ENCODE measurements at regions not wholly inside any gene's neighbourhood (a gene's known extent, or its start where the extent isn't known, plus 50 kb on each side); places are given as distances from the start of the nearest gene placed in this dataset.

GRCh38 chr5:104815212-104815611 is 1252.6 kb upstream of the NUDT12 start:
- H3K27me3 Mint-ChIP-seq: no peaks in the 10 kb centered on the region
- Histone ChIP-seq H2AFZ (ENCODE audit: insufficient read depth, low read depth, low read length, poor library complexity, severe bottlenecking) (no peak overlapping the region), H3K27ac (ENCODE audit: low read length in 2 of 2) (no peak overlapping the region), H3K9ac (ENCODE audit: low read length) (no peak overlapping the region), H4K20me1 (ENCODE audit: control insufficient read depth, insufficient read depth, low read length, poor library complexity, severe bottlenecking) (no peaks in the 10 kb centered on the region), H3K27me3 (replicated peaks in 1 of 4; ENCODE audit: control extremely low read depth in 1 of 4, control insufficient read depth in 3 of 4, insufficient read depth in 4 of 4, low read length in 3 of 4) (no peaks in the 10 kb centered on the region), H3K36me3 (replicated peaks in 1 of 2; ENCODE audit: control extremely low read depth in 1 of 2, control insufficient read depth in 1 of 2, extremely low read depth in 1 of 2, insufficient read depth in 2 of 2, low read length in 1 of 2) (no peaks in the 10 kb centered on the region), H3K9me3 (ENCODE audit: control extremely low read depth in 1 of 3, control insufficient read depth in 2 of 3, insufficient read depth in 1 of 3, low read length in 2 of 3) (peaks cover 0 to under 1% (median 0%) of the 10 kb centered on the region in 3 donors), H3K79me2 (ENCODE audit: control insufficient read depth, insufficient read depth, low read length) (no peaks in the 10 kb centered on the region), H3K4me3 (ENCODE audit: control extremely low read depth in 1 of 5, extremely low read depth in 1 of 5, insufficient read depth in 1 of 5, low read depth in 2 of 5, low read length in 4 of 5) (no peak overlapping the region), H3K4me2 (replicated peaks; ENCODE audit: low read depth, low read length, poor library complexity, severe bottlenecking) (no peak overlapping the region), H3K4me1 (ENCODE audit: control insufficient read depth in 2 of 2, insufficient read depth in 2 of 2, low read length in 2 of 2) (no peaks in the 10 kb centered on the region)
- no peak for TF ChIP-seq EZH2 (IDR thresholded peaks at IDR 0.05; ENCODE audit: borderline replicate concordance, insufficient read depth, low read depth, low read length, poor library complexity, severe bottlenecking)
- TF ChIP-seq, protein P1, sequence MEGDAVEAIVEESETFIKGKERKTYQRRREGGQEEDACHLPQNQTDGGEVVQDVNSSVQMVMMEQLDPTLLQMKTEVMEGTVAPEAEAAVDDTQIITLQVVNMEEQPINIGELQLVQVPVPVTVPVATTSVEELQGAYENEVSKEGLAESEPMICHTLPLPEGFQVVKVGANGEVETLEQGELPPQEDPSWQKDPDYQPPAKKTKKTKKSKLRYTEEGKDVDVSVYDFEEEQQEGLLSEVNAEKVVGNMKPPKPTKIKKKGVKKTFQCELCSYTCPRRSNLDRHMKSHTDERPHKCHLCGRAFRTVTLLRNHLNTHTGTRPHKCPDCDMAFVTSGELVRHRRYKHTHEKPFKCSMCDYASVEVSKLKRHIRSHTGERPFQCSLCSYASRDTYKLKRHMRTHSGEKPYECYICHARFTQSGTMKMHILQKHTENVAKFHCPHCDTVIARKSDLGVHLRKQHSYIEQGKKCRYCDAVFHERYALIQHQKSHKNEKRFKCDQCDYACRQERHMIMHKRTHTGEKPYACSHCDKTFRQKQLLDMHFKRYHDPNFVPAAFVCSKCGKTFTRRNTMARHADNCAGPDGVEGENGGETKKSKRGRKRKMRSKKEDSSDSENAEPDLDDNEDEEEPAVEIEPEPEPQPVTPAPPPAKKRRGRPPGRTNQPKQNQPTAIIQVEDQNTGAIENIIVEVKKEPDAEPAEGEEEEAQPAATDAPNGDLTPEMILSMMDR (IDR thresholded peaks at IDR 0.05): no peak
- DNase-seq (no peak), ATAC-seq (ENCODE audit: low read depth) (no peak)
- no peaks in the 10 kb centered on the region for H3K4me1 Mint-ChIP-seq
- POLR2A ChIA-PET: no interaction called here
- peaks cover 7% of the 10 kb centered on the region for H3K9me3 Mint-ChIP-seq (ENCODE audit: insufficient read depth)
- no peak overlapping the region for H3K27ac Mint-ChIP-seq
- intact Hi-C loops (cut with micrococcal nuclease): no loop called here
- no CpG with 5 or more reads among the region's 1 CpG for WGBS (ENCODE audit: insufficient coverage)
- H3K4me3 Mint-ChIP-seq: no peak overlapping the region
- CTCF ChIA-PET: no interaction called here

DNA sequence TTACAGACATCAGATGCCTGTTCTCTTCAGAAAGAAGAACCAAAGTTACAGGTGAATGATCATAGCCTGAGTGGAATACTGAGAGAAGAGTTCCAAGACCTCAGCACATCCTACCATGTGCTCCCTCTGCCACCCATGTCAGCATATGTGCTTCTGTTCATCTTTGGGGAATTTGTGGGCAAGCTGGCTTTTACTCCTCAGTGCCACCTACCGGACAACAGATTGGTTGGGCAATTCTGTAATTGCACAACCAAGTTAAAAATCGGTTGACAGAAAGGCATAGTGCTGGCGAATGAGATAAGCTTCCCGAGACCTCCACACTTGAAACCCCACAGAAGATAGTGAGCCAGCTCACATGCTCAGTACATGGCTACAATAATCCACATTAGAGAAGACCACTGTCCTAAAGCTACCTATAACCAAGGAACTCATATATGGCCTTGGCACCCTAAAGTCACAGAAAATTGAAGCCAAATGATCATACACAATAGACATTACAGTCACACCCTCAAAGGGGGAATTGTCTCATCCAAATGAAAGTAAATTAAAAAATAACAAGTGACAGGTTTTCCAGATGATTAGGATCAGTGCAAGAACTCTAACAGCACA is 1238.0 kb upstream of the NUDT12 start:
- WGBS (ENCODE audit: insufficient coverage): 92% methylated on average over 2 of the region's 4 CpGs
- DNase-seq (no peak), ATAC-seq (ENCODE audit: low read depth) (no peak)
- Mint-ChIP-seq H3K27ac (no peak overlapping the region), H3K27me3 (no peaks in the 10 kb centered on the region), H3K9me3 (ENCODE audit: insufficient read depth) (peaks cover 10% of the 10 kb centered on the region), H3K4me3 (no peak overlapping the region), H3K4me1 (no peaks in the 10 kb centered on the region)
- Histone ChIP-seq H3K79me2 (ENCODE audit: control insufficient read depth, insufficient read depth, low read length) (no peaks in the 10 kb centered on the region), H3K4me1 (ENCODE audit: control insufficient read depth in 2 of 2, insufficient read depth in 2 of 2, low read length in 2 of 2) (no peaks in the 10 kb centered on the region), H3K9me3 (ENCODE audit: control extremely low read depth in 1 of 3, control insufficient read depth in 2 of 3, insufficient read depth in 1 of 3, low read length in 2 of 3) (no peaks in the 10 kb centered on the region), H3K27ac (ENCODE audit: low read length in 2 of 2) (no peak overlapping the region), H3K27me3 (replicated peaks in 1 of 4; ENCODE audit: control extremely low read depth in 1 of 4, control insufficient read depth in 3 of 4, insufficient read depth in 4 of 4, low read length in 3 of 4) (no peaks in the 10 kb centered on the region), H3K36me3 (replicated peaks in 1 of 2; ENCODE audit: control extremely low read depth in 1 of 2, control insufficient read depth in 1 of 2, extremely low read depth in 1 of 2, insufficient read depth in 2 of 2, low read length in 1 of 2) (no peaks in the 10 kb centered on the region), H2AFZ (ENCODE audit: insufficient read depth, low read depth, low read length, poor library complexity, severe bottlenecking) (no peak overlapping the region), H3K4me2 (replicated peaks; ENCODE audit: low read depth, low read length, poor library complexity, severe bottlenecking) (no peak overlapping the region), H3K4me3 (ENCODE audit: control extremely low read depth in 1 of 5, extremely low read depth in 1 of 5, insufficient read depth in 1 of 5, low read depth in 2 of 5, low read length in 4 of 5) (no peak overlapping the region), H4K20me1 (ENCODE audit: control insufficient read depth, insufficient read depth, low read length, poor library complexity, severe bottlenecking) (no peaks in the 10 kb centered on the region), H3K9ac (ENCODE audit: low read length) (no peak overlapping the region)
- POLR2A ChIA-PET: no interaction called here
- CTCF ChIA-PET: no interaction called here
- TF ChIP-seq, protein P1 (IDR thresholded peaks at IDR 0.05): no peak
- TF ChIP-seq EZH2 (IDR thresholded peaks at IDR 0.05; ENCODE audit: borderline replicate concordance, insufficient read depth, low read depth, low read length, poor library complexity, severe bottlenecking): no peak
- intact Hi-C loops (cut with micrococcal nuclease): no loop called here
